ENCODE measurements at regions not wholly inside any gene's neighbourhood (a gene's known extent, or its start where the extent isn't known, plus 50 kb on each side); places are given as distances from the start of the nearest gene placed in this dataset.
"Not testable (repeated sequence)": the region's sequence is repeated elsewhere in the genome, so short reads cannot be mapped to it uniquely, and the experiment has no call there.

- DNase-seq (ENCODE audit: low spot score): not testable (repeated sequence)
Measured at GRCh38 chr18:5830902-5831301, 64.4 kb downstream of the TMEM200C start.

GRCh38 chr18:5828913-5829312 lies 66.4 kb downstream of the TMEM200C start:
- DNase-seq (ENCODE audit: low spot score): no peak

DNA sequence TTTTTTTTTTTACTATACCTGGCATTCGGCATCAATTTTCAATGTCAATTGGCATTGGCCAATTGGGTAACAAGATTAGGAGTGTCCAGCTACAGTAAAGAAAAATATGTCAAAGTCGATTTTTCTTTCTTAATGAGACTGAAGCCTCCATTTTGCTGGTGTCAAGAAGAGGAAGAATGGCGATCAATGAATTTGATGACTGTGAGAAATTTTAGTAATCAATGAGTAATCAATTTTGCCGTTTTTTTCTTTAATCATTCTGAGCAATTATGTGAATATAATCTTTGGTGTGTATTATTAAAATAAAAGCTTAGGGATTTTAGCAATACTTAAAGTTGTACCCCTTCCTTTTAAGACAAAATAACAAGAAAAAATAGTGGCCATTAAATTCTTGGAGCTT lies 69.7 kb downstream of the TMEM200C start:
- DNase-seq (ENCODE audit: low spot score): no peak

GRCh38 chr18:5824370-5824984 lies 70.8 kb downstream of the TMEM200C start:
- no peak for DNase-seq (ENCODE audit: low spot score)

- DNase-seq (ENCODE audit: low spot score): no peak
Measured at GRCh38 chr18:5817816-5818215, 77.5 kb downstream of the TMEM200C start.

DNA sequence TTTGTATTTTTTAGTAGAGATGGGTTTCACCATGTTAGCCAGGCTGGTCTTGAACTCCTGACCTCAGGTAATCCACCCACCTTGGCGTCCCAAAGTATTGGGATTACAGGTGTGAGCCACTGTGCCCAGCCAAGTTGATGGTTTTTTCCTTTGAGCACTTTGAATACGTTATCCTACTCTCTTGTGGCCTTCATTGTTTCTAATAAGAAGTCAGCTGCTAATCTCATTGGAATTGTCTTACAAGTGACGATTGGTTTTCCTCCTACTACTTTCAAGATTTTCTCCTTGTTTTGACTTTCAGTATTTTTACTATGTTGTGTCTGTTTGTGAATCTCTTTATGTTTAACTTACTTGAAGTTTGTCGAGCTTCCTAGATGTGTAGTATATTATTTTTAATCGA lies 88.5 kb downstream of the TMEM200C start:
- DNase-seq (ENCODE audit: low spot score): no peak

GRCh38 chr18:5787936-5788335 lies 107.4 kb downstream of the TMEM200C start:
- DNase-seq (ENCODE audit: low spot score): no peak

- DNase-seq (ENCODE audit: low spot score): no peak
Measured at GRCh38 chr18:5779922-5780321, 115.4 kb downstream of the TMEM200C start.

DNA sequence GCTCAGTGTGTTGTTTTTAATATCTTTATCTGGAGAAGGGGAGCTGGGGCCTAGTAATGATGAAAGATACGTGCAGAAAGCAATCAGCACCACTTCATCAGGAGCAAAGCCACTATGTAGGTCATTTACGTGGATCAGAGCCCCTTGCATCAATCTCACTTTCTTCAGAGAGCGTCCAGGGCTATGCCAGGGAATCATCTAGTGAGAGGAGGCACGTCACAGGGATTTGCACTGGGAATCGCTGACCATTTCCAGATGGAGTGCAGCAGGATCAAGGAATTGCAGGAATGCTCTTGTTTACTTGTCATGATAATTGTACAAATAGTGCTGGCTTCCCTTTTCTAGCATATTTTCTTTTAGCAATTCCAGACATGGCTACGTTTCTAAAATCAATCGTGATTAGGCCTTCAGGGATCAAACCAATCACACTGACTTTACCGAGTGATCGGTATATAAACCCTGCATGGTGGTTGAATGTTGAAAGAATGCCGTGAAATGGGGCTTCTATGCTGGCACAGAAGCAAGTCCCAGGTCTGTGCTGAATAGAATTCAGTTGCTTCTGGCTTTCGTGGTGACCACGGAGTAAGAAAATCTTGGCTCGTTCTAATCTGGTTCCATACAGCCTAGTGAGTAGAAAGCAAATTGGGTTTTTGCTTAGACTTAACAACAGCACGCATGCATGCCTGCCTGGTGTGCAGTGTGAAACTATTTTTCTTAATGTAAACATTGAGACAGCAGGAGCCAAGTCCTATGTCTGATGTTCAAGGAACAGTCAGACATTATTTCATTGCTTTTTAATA lies 122.8 kb downstream of the TMEM200C start:
- DNase-seq (ENCODE audit: low spot score): no peak

GRCh38 chr18:5771343-5771742 lies 124.0 kb downstream of the TMEM200C start:
- no peak for DNase-seq (ENCODE audit: low spot score)

DNA sequence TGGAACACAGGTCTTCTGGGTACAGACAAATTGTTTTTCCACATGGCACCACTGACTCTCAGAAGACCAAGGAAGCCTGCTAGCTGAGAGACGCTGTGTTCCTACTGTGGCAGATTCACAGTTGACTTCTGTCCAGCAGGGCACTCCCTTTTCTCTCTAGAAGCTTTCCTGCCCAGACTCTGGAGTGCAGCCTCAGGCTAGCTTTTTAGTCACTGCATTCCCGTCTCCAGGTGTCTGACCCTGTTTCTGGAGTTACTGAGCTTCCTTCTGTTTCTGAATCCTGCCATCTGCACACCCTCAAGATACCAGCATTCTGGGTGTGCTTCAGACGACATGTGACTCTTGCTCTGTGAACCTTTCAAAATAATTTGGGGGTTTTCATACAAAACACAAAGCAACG lies 125.1 kb downstream of the TMEM200C start:
- DNase-seq (ENCODE audit: low spot score): no peak

- no peak for DNase-seq (ENCODE audit: low spot score)
Measured at GRCh38 chr18:5768454-5768853, 126.9 kb downstream of the TMEM200C start.

- peak; percentile 36 for DNase-seq (ENCODE audit: low spot score)
Measured at GRCh38 chr18:5759194-5759593, 136.1 kb downstream of the TMEM200C start.

DNA sequence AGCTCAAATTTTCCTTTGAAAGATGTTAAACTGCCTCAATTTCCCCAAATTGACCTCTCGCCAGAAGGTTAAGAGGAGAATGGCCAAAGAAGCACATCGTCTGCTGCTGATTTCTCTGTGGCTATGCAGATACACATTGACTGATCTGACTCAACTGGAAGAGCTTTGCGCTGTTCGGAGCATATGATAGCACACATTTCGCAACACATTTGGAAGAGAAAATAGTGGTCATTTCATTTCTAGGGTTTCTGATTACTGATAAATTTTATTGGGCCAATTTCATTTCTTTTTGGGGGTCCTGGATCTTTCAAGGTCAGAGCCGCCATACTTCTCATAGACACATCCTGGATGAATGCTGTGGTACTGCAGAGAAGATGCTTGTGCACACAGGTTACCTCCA lies 138.5 kb downstream of the TMEM200C start:
- DNase-seq (ENCODE audit: low spot score): no peak

GRCh38 chr18:5747678-5748077 lies 147.6 kb downstream of the TMEM200C start:
- DNase-seq (ENCODE audit: low spot score): no peak

GRCh38 chr18:5746844-5747243 lies 148.5 kb downstream of the TMEM200C start:
- DNase-seq (ENCODE audit: low spot score): no peak

DNA sequence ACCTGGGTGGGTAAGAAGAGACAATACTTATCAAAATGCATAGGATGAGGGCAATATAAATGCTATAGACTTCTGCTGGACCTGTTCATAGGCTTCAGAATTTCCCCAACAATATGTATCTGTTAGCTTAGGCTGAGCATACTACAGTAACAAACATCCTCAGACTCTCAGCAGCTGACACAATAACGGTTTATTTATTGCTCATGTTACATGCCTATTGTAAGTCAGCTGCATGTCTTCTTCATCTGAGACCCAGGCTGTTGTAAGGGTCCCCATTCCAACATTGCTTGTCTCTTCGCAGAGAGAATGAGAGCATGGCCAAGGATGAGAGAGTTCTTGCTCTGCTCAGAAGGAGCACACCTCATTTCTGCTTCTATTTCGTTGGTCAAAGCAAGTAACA lies 150.7 kb downstream of the TMEM200C start:
- DNase-seq (ENCODE audit: low spot score): no peak

GRCh38 chr18:5738526-5738925 lies 156.8 kb downstream of the TMEM200C start:
- DNase-seq (ENCODE audit: low spot score): no peak

- DNase-seq (ENCODE audit: low spot score): no peak
Measured at GRCh38 chr18:5732318-5732717, 163.0 kb downstream of the TMEM200C start.

DNA sequence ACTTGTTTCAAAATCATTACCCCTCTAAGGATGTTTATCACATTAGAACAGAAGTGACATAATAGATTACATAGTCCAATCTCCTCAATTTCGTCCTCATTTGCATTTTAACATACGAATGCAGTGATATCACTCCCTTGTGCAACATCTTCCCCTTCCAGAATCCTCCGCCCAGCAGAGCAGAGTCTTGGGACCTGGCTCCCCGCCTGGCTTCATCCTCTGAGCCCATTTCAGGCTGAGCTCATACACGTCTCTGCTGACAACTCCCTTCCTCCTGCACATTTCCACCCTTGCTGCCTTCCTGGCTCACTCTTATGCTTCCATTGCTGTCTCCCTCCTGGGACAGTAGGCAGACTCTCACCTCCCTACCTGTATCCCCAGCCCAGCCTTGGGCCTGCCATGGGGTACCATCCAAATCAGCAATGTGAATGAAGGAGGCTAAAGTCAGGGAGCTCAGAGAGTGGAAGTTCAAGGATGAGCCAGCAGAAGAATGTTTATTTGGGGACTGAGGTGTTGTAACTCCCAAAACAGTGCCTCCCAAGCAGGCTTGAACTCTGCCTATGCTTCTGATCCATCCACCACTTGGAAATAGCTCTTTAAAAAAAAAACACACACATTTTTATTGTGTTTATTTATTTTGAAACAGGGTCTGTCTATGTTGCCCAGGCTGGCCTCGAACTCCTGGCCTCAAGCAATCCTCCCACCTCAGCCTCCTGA lies 165.2 kb downstream of the TMEM200C start:
- no peak for DNase-seq (ENCODE audit: low spot score)

- DNase-seq (ENCODE audit: low spot score): no peak
Measured at GRCh38 chr18:5728531-5728930, 166.8 kb downstream of the TMEM200C start.

DNA sequence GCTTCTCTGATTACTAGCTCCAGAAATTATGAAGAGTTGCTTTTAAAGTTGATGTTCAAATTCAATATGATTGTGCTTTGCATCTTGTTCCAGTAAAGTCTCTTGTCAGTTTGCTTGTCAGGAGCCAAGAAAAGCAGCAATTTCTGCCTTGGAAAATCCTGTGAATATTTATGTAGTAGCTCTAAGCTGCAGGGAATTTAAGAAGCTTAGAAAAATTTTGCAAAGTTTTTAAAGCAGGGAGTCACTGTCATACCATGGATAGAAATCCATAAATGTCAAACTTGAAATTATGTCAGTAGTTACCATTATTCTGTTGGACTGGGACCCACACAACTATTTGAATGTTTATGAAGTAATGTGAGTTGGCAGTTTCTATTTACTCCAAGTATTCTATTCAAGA lies 169.3 kb downstream of the TMEM200C start:
- DNase-seq (ENCODE audit: low spot score): no peak

DNA sequence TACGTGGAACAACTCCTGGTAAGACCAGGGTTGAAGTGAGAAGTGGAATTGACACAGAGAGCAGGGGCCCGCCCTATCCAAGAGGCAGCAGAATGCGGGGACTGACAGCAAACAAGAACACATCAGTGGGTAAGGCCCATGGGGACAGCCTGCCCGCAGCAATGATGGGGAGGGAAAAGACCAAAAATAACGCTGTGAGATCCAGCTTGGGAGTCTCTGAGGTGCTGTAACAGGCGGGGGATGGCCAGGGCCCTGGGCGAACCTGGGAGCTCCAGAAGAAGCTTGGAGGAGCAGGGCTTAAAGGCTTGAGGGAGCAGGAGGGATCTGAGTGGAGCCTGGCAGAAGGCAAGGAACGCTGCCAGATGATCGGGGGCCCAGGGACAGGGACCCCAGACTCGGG lies 173.4 kb downstream of the TMEM200C start:
- no peak for DNase-seq (ENCODE audit: low spot score)

Measured in iPS-NIHi11 (cell line).